ENCODE measurements at regions not wholly inside any gene's neighbourhood (a gene's known extent, or its start where the extent isn't known, plus 50 kb on each side); places are given as distances from the start of the nearest gene placed in this dataset.

DNA sequence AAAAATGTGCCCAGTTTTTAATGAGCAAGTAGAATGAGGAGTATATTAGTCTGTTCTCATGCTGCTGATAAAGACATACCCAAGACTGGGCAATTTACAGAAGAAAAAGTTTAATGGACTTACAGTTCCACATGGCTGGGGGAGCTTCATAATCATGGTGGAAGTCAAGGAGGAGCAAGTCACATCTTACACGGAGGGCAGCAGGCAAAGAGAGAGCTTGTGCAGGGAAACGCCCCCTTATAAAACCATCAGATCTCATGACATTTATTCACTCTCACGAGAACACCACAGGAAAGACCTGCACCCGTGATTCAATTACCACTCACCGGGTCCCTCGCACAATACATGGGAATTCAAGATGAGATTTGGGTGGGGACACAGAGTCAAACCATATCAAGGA, 111.7 kb upstream of the CNTN6 start:
- no peak overlapping the region for H3K4me3 Mint-ChIP-seq (ENCODE audit: low read depth)
- no peaks in the 10 kb centered on the region for H3K27me3 Mint-ChIP-seq
- H3K4me1 Mint-ChIP-seq (ENCODE audit: low read depth) = no peaks in the 10 kb centered on the region
- peaks cover 18% of the 10 kb centered on the region for H3K9me3 Mint-ChIP-seq (ENCODE audit: low read depth)
- H3K36me3 Mint-ChIP-seq (ENCODE audit: insufficient read depth) = no peaks in the 10 kb centered on the region
- H3K27ac Mint-ChIP-seq = no peak overlapping the region
- TF ChIP-seq, protein P1, sequence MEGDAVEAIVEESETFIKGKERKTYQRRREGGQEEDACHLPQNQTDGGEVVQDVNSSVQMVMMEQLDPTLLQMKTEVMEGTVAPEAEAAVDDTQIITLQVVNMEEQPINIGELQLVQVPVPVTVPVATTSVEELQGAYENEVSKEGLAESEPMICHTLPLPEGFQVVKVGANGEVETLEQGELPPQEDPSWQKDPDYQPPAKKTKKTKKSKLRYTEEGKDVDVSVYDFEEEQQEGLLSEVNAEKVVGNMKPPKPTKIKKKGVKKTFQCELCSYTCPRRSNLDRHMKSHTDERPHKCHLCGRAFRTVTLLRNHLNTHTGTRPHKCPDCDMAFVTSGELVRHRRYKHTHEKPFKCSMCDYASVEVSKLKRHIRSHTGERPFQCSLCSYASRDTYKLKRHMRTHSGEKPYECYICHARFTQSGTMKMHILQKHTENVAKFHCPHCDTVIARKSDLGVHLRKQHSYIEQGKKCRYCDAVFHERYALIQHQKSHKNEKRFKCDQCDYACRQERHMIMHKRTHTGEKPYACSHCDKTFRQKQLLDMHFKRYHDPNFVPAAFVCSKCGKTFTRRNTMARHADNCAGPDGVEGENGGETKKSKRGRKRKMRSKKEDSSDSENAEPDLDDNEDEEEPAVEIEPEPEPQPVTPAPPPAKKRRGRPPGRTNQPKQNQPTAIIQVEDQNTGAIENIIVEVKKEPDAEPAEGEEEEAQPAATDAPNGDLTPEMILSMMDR (IDR thresholded peaks at IDR 0.05; ENCODE audit: unreplicated experiment) = no peak
- no peak for DNase-seq (ENCODE audit: low spot score, unreplicated experiment)

DNA sequence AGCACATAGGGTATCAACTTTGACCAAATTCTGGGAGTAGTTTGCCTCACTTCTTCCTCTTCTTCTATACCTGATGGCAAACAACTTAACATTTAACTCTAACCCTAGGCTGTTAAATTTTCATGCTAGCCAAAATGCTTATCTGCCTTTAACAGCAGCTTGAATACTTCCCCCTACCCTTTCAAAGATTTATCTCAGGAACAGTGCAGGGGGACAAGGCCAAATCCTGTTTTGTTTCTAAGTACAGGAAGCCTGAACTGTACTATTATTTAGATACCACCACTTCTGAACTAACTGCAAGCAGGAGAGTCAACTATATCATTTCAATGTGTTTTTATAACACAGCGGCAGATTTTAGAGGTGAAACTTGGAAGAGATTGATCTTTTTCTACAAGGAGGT, 104.0 kb upstream of the CNTN6 start:
- no peak for DNase-seq (ENCODE audit: low spot score, unreplicated experiment)
- H3K36me3 Mint-ChIP-seq (ENCODE audit: insufficient read depth) = no peaks in the 10 kb centered on the region
- no peaks in the 10 kb centered on the region for H3K4me1 Mint-ChIP-seq (ENCODE audit: low read depth)
- H3K27ac Mint-ChIP-seq = no peak overlapping the region
- TF ChIP-seq, protein P1 (IDR thresholded peaks at IDR 0.05; ENCODE audit: unreplicated experiment) = no peak
- H3K9me3 Mint-ChIP-seq (ENCODE audit: low read depth) = peaks cover 14% of the 10 kb centered on the region
- H3K4me3 Mint-ChIP-seq (ENCODE audit: low read depth) = no peak overlapping the region
- H3K27me3 Mint-ChIP-seq = no peaks in the 10 kb centered on the region

- H3K4me3 Mint-ChIP-seq (ENCODE audit: low read depth) = no peak overlapping the region
- H3K9me3 Mint-ChIP-seq (ENCODE audit: low read depth) = peaks cover 14% of the 10 kb centered on the region
- no peak for DNase-seq (ENCODE audit: low spot score, unreplicated experiment)
- no peak overlapping the region for H3K27ac Mint-ChIP-seq
- no peaks in the 10 kb centered on the region for H3K36me3 Mint-ChIP-seq (ENCODE audit: insufficient read depth)
- no peaks in the 10 kb centered on the region for H3K4me1 Mint-ChIP-seq (ENCODE audit: low read depth)
- TF ChIP-seq, protein P1 (IDR thresholded peaks at IDR 0.05; ENCODE audit: unreplicated experiment) = no peak
- no peaks in the 10 kb centered on the region for H3K27me3 Mint-ChIP-seq
These were observed 100.0 kb upstream of the CNTN6 start for GRCh38 chr3:992871-993270.

- no peaks in the 10 kb centered on the region for H3K4me1 Mint-ChIP-seq (ENCODE audit: low read depth)
- H3K27ac Mint-ChIP-seq = no peak overlapping the region
- no peaks in the 10 kb centered on the region for H3K9me3 Mint-ChIP-seq (ENCODE audit: low read depth)
- no peaks in the 10 kb centered on the region for H3K27me3 Mint-ChIP-seq
- no peak for DNase-seq (ENCODE audit: low spot score, unreplicated experiment)
- no peaks in the 10 kb centered on the region for H3K36me3 Mint-ChIP-seq (ENCODE audit: insufficient read depth)
- TF ChIP-seq, protein P1 (IDR thresholded peaks at IDR 0.05; ENCODE audit: unreplicated experiment) = no peak
- H3K4me3 Mint-ChIP-seq (ENCODE audit: low read depth) = no peak overlapping the region
These were observed 90.8 kb upstream of the CNTN6 start for GRCh38 chr3:1002010-1002409.

DNA sequence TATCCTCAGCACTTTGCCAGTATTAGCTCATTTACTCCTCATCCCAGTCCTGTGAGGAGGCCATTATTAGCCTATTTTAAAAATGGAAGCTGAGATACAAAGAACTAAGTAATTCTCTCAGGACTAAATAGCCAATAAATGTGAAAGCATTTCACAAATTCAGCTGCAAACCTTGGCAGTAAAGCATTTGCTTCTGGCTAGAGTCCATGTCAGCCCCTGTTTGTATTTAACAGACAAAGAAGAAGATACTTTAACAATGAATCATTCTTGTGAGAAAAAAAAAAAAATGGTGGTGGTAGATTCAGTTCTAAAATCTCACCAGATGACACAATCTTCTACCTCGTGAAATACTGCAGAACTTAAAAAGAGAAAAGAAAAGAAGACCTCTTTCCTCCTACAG, 85.0 kb upstream of the CNTN6 start:
- Mint-ChIP-seq H3K9me3 (ENCODE audit: low read depth) (peaks cover 3% of the 10 kb centered on the region), H3K4me3 (ENCODE audit: low read depth) (no peak overlapping the region), H3K27ac (no peak overlapping the region), H3K4me1 (ENCODE audit: low read depth) (no peaks in the 10 kb centered on the region), H3K36me3 (ENCODE audit: insufficient read depth) (no peaks in the 10 kb centered on the region), H3K27me3 (no peaks in the 10 kb centered on the region)
- TF ChIP-seq, protein P1 (IDR thresholded peaks at IDR 0.05; ENCODE audit: unreplicated experiment) = no peak
- no peak for DNase-seq (ENCODE audit: low spot score, unreplicated experiment)

Measured in progenitor cell of endocrine pancreas (in vitro differentiated cells).